ENCODE measurements at regions not wholly inside any gene's neighbourhood (a gene's known extent, or its start where the extent isn't known, plus 50 kb on each side); places are given as distances from the start of the nearest gene placed in this dataset.

DNA sequence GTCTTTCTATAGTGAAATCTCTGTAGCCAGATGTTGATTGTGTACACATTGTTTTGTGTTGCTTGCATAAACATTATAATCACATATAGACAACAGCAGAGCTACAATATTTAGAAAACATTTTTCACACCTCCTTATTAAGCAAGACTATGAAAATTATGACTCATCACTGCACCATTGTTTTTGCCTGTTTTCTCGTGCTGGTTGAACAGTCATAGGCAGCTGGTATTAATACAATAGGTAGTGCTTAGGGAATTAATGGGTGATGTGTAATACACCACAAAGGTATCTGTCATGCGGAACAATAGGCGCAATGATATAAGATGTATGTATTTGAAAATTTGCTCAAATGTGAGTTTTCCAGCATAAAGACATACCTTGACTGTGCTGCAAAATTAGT is 449.3 kb downstream of the FOXG1 start:
- DNase-seq (ENCODE audit: extremely low read depth, low read depth) = no peak
- TF ChIP-seq, protein P1, sequence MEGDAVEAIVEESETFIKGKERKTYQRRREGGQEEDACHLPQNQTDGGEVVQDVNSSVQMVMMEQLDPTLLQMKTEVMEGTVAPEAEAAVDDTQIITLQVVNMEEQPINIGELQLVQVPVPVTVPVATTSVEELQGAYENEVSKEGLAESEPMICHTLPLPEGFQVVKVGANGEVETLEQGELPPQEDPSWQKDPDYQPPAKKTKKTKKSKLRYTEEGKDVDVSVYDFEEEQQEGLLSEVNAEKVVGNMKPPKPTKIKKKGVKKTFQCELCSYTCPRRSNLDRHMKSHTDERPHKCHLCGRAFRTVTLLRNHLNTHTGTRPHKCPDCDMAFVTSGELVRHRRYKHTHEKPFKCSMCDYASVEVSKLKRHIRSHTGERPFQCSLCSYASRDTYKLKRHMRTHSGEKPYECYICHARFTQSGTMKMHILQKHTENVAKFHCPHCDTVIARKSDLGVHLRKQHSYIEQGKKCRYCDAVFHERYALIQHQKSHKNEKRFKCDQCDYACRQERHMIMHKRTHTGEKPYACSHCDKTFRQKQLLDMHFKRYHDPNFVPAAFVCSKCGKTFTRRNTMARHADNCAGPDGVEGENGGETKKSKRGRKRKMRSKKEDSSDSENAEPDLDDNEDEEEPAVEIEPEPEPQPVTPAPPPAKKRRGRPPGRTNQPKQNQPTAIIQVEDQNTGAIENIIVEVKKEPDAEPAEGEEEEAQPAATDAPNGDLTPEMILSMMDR (IDR thresholded peaks at IDR 0.05; ENCODE audit: low read depth, low read length, missing control alignments) = no peak
- H3K4me3 ChIP-seq (replicated peaks; ENCODE audit: low read depth, low read length) = no peak overlapping the region

DNA sequence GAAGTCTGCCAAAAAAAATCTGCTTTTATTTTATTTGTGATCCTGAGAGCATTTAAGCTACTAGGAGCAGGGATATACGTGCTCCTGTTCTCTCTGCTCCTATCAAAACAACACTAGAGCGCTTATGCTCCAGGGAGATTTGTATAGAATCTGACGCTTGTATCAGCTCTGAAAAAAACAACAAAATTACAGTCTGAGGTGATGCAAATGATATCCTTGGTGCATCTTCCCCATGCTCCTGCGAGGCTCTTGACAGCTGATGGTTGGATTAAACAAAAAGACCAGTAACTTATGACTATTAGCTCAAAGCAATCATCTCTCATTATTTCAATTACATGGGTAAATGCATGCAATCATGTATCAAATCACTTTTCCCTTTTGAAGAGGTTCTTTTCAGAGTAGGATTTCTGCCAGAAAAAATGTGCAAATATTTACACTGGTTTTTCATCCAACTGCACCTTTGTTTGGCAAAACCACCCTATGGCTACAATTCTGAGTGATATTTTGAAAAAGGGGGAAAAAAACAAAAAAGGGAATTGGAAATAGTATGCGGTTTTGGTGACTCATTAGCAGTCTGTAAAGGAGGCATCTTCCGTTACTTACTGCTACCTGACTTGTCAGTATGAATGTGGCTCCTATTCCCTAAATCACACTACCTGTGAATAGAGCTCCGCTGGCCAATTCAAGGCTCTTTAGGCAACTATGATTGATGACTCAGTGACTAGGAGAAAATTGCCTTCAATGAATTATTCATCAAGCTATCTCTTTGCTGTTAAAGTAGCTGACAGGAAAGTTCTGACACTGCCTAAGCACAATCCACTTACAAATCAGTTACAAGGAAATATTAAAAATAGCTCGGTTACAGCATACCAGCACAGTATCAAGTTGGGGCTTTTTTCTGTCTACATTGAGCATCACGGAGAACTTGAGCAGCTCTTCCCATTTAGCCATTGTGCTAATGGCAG is 450.0 kb downstream of the FOXG1 start:
- TF ChIP-seq, protein P1 (IDR thresholded peaks at IDR 0.05; ENCODE audit: low read depth, low read length, missing control alignments) = no peak
- no peak overlapping the region for H3K4me3 ChIP-seq (replicated peaks; ENCODE audit: low read depth, low read length)
- no peak for DNase-seq (ENCODE audit: extremely low read depth, low read depth)

DNA sequence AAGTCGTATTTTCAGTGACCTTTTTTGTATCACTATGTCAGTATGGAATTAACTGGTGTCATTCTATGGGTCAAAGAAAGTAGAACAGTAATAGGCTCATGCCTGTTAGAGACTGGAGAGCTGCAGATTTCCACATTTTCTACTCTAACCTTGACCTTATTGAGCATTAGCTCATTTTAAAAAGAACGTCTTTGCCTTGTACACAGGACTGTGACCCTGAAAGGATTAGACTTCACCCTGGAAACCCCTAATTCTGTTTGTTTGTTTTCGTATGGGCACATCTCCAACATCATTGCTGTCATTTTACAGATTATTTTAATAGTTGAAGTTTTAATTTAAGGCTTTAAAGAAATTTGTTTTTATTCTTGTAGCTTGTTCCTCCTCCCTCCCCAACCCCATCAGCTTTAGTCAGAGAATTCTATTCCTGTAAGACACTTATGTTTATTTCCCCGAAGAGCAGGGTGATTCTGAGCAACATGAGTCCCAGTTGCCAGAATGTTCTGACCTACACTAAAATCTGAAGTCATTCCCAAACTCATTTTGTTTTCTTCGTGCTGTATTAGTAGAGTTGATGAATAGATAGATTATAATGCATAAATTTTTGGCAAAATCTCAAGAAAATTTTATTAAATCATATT is 451.3 kb downstream of the FOXG1 start:
- no peak for DNase-seq (ENCODE audit: extremely low read depth, low read depth)
- H3K4me3 ChIP-seq (replicated peaks; ENCODE audit: low read depth, low read length) = no peak overlapping the region
- TF ChIP-seq, protein P1 (IDR thresholded peaks at IDR 0.05; ENCODE audit: low read depth, low read length, missing control alignments) = no peak

DNA sequence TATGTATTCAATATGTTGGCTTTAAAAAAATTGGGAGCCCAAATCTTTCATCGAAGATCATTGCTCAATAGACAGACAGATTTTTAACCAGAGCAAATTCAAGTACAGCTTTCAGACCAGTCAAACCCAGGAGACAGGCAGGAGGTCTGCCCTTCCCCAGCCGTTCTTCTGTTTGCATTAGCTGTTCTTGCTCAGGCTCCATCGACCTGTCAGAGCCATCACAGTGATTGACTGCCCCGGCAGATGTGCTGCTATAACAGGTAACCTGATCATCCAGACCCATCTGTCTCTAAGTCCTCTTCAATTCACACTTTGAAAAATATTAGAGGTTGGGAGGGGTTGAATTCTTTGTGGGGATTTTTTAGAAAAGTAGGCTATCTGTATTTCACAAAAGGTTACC is 453.5 kb downstream of the FOXG1 start:
- TF ChIP-seq, protein P1 (IDR thresholded peaks at IDR 0.05; ENCODE audit: low read depth, low read length, missing control alignments) = no peak
- no peak for DNase-seq (ENCODE audit: extremely low read depth, low read depth)

DNA sequence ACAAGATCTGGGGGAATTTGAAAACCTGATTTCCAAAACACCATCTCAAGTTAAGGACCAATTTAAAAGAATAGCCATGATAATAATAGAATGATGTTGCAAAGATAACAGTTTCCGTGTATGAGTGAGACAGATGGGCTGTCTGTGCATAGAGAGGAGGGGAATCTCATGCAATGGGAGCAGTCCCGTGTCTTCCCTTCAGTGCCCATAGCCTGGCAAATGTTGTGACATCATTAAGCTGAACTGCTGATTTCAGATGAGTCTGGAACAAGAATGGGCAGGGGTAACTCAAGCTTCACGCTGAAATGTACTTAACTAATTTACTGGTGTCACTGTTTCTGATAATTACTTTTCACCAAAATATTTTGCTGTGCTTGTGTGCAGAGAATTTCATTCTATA is 454.0 kb downstream of the FOXG1 start:
- no peak overlapping the region for H3K4me3 ChIP-seq (replicated peaks; ENCODE audit: low read depth, low read length)
- no peak for DNase-seq (ENCODE audit: extremely low read depth, low read depth)
- TF ChIP-seq, protein P1 (IDR thresholded peaks at IDR 0.05; ENCODE audit: low read depth, low read length, missing control alignments) = no peak

More for the DNA sequence above, 453.5 kb downstream of the FOXG1 start:
- H3K4me3 ChIP-seq (replicated peaks; ENCODE audit: low read depth, low read length) = no peak overlapping the region

DNA sequence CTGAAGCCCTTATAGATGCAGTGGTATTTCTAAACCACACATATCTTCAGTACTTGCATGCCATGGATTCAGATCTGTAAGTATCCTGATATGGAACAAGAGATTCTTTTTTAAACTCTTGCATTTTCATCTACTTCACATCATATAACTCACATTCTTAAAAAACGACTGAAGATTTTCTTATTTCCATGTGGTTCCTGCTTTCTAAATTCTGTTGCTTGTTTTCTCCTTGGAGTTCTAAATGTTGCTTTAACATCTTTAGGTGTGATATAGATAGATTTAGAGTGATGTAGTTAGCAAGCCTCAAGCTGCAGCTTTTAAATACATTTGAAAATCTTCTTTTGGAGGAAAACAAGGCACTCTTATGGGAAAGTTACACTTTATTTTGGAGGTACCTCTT is 455.4 kb downstream of the FOXG1 start:
- TF ChIP-seq, protein P1 (IDR thresholded peaks at IDR 0.05; ENCODE audit: low read depth, low read length, missing control alignments) = no peak
- H3K4me3 ChIP-seq (replicated peaks; ENCODE audit: low read depth, low read length) = no peak overlapping the region
- no peak for DNase-seq (ENCODE audit: extremely low read depth, low read depth)
